Trophoblast cell (in vitro differentiated cells and primary cell): ENCODE measurements at regions not wholly inside any gene's neighbourhood (a gene's known extent, or its start where the extent isn't known, plus 50 kb on each side); places are given as distances from the start of the nearest gene placed in this dataset.
A peak's percentile ranks its signal among the peaks of the same experiment; 100 is the strongest.

Experiments
- DNase-seq, 2 donors: peaks; one replicate each; pipeline ENCODE4 v3.0.0-alpha.2; 2016
- H2AFZ ChIP-seq: 2 replicates; pipeline ENCODE4 v1.6.1; 2013; ENCODE audit warnings: low read length, moderate library complexity, mild to moderate bottlenecking; ENCODE audit not compliant: insufficient read depth, poor library complexity
- H2AK5ac ChIP-seq: 2 replicates; pipeline ENCODE4 v1.6.1; 2013; ENCODE audit warnings: mild to moderate bottlenecking, low read length
- H2BK120ac ChIP-seq: 2 replicates; pipeline ENCODE4 v1.6.1; 2013; ENCODE audit warnings: low read length, mild to moderate bottlenecking, moderate library complexity; ENCODE audit not compliant: insufficient read depth, poor library complexity
- H2BK12ac ChIP-seq: 2 replicates; pipeline ENCODE4 v1.6.1; 2013; ENCODE audit warnings: mild to moderate bottlenecking, low read length, moderate library complexity
- H2BK5ac ChIP-seq: 2 replicates; pipeline ENCODE4 v1.6.1; 2013; ENCODE audit warnings: low read length, low read depth, moderate library complexity, mild to moderate bottlenecking; ENCODE audit not compliant: poor library complexity
- H3K14ac ChIP-seq: 2 replicates; pipeline ENCODE4 v1.6.1; 2013; ENCODE audit warnings: mild to moderate bottlenecking, low read length
- H3K18ac ChIP-seq: 2 replicates; pipeline ENCODE4 v1.6.1; 2013; ENCODE audit warnings: mild to moderate bottlenecking, low read length
- H3K23ac ChIP-seq: 2 replicates; pipeline ENCODE4 v1.6.1; 2013; ENCODE audit warnings: low read length
- H3K27ac ChIP-seq: 2 replicates; pipeline ENCODE4 v1.5.1; 2013; ENCODE audit warnings: low read depth, mild to moderate bottlenecking, inconsistent platforms, low read length, moderate library complexity
- H3K27me3 ChIP-seq: 2 replicates; pipeline ENCODE4 v1.6.1; 2013; ENCODE audit warnings: inconsistent platforms, mild to moderate bottlenecking, low read length, moderate library complexity; ENCODE audit not compliant: insufficient read depth
- H3K36me3 ChIP-seq, 2 experiments: 1 replicate in 1 of 2; 2 replicates in 1 of 2; pipeline ENCODE4 v1.6.1; 2013; ENCODE audit warnings: low read length in 2 of 2, mild to moderate bottlenecking in 2 of 2, moderate library complexity in 1 of 2; ENCODE audit not compliant: insufficient read depth in 2 of 2, control insufficient read depth in 1 of 2
- H3K4ac ChIP-seq: 2 replicates; pipeline ENCODE4 v1.6.1; 2013; ENCODE audit warnings: low read depth, mild to moderate bottlenecking, low read length, moderate library complexity
- H3K4me1 ChIP-seq, 2 experiments: 1 replicate in 1 of 2; 2 replicates in 1 of 2; pipeline ENCODE4 v1.6.1; 2013; ENCODE audit warnings: low read length in 2 of 2, mild to moderate bottlenecking in 2 of 2, moderate library complexity in 1 of 2; ENCODE audit not compliant: insufficient read depth in 2 of 2, control insufficient read depth in 1 of 2
- H3K4me2 ChIP-seq: 2 replicates; pipeline ENCODE4 v1.6.1; 2013; ENCODE audit warnings: inconsistent platforms, mild to moderate bottlenecking, low read length, moderate library complexity
- H3K4me3 ChIP-seq: 2 replicates; pipeline ENCODE4 v1.5.1; 2013; ENCODE audit warnings: mild to moderate bottlenecking, low read depth, low read length, inconsistent platforms
- H3K79me1 ChIP-seq: one replicate; pipeline ENCODE4 v1.6.1; 2013; ENCODE audit warnings: low read length
- H3K79me2 ChIP-seq: 2 replicates; pipeline ENCODE4 v1.6.1; 2013; ENCODE audit warnings: low read length, mild to moderate bottlenecking; ENCODE audit not compliant: control insufficient read depth, insufficient read depth, poor library complexity
- H3K9ac ChIP-seq: 2 replicates; pipeline ENCODE4 v1.6.1; 2013; ENCODE audit warnings: mild to moderate bottlenecking, low read length
- H3K9me3 ChIP-seq: 2 replicates; pipeline ENCODE4 v1.6.1; 2013; ENCODE audit warnings: low read depth, mild to moderate bottlenecking, control low read depth, inconsistent platforms, low read length; ENCODE audit not compliant: insufficient read depth
- H4K12ac ChIP-seq: 2 replicates; pipeline ENCODE4 v1.6.1; 2013; ENCODE audit warnings: low read depth, mild to moderate bottlenecking, low read length, moderate library complexity
- H4K8ac ChIP-seq: 2 replicates; pipeline ENCODE4 v1.6.1; 2013; ENCODE audit warnings: low read depth, mild to moderate bottlenecking, low read length, moderate library complexity
- H4K91ac ChIP-seq: one replicate; pipeline ENCODE4 v1.6.1; 2013; ENCODE audit warnings: low read depth, mild to moderate bottlenecking, low read length, moderate library complexity
- WGBS: extraction: QIAGEN DNeasy Blood & Tissue Kit; methylation state at CpG from one replicate; pipeline ENCODE4 v1.1.7; 2013; ENCODE audit warnings: missing lambda C conversion rate; ENCODE audit not compliant: insufficient read length, insufficient coverage; ENCODE audit errors: extremely low coverage; 5-methylcytosine and 5-hydroxymethylcytosine counted together

- Histone ChIP-seq H3K27ac (no peak overlapping the region), H4K91ac (no peak overlapping the region), H3K27me3 (no peaks in the 10 kb centered on the region), H3K79me2 (no peaks in the 10 kb centered on the region), H2BK5ac (no peak overlapping the region), H4K12ac (no peak overlapping the region), H2AK5ac (no peak overlapping the region), H3K9ac (no peak overlapping the region), H3K4ac (no peak overlapping the region), H3K18ac (no peak overlapping the region), H3K4me3 (no peak overlapping the region), H3K79me1 (no peaks in the 10 kb centered on the region), H3K4me2 (no peak overlapping the region), H2AFZ (no peak overlapping the region), H3K4me1 (no peaks in the 10 kb centered on the region), H4K8ac (no peak overlapping the region), H2BK12ac (no peak overlapping the region), H3K14ac (no peak overlapping the region), H3K36me3 (no peaks in the 10 kb centered on the region), H3K9me3 (no peaks in the 10 kb centered on the region), H3K23ac (no peak overlapping the region), H2BK120ac (no peak overlapping the region)
- no peak for DNase-seq
- no CpG with 5 or more reads among the region's 1 CpG for WGBS
These were observed 144.4 kb upstream of the GATB start for GRCh38 chr4:151905197-151905596.

GRCh38 chr4:151901631-151902030 lies 140.8 kb upstream of the GATB start:
- Histone ChIP-seq H3K9me3 (peaks cover 2% of the 10 kb centered on the region), H3K27ac (no peak overlapping the region), H2AFZ (no peak overlapping the region), H2BK120ac (no peak overlapping the region), H2BK12ac (no peak overlapping the region), H3K79me1 (no peaks in the 10 kb centered on the region), H4K91ac (no peak overlapping the region), H3K23ac (no peak overlapping the region), H2AK5ac (no peak overlapping the region), H3K27me3 (no peaks in the 10 kb centered on the region), H3K36me3 (no peaks in the 10 kb centered on the region), H3K4me1 (peaks cover 2 to 7% of the 10 kb centered on the region in 2 experiments), H3K9ac (no peak overlapping the region), H3K4me3 (no peak overlapping the region), H3K4ac (no peak overlapping the region), H3K79me2 (no peaks in the 10 kb centered on the region), H3K4me2 (no peak overlapping the region), H3K18ac (no peak overlapping the region), H3K14ac (no peak overlapping the region), H2BK5ac (no peak overlapping the region), H4K12ac (no peak overlapping the region), H4K8ac (no peak overlapping the region)
- no peak for DNase-seq

- no CpG with 5 or more reads among the region's 2 CpGs for WGBS
- Histone ChIP-seq H3K23ac (no peak overlapping the region), H3K4ac (no peak overlapping the region), H3K27ac (no peak overlapping the region), H3K79me1 (no peaks in the 10 kb centered on the region), H2BK12ac (no peak overlapping the region), H4K91ac (no peak overlapping the region), H3K14ac (no peak overlapping the region), H2BK5ac (no peak overlapping the region), H3K18ac (no peak overlapping the region), H3K9me3 (peaks cover 2% of the 10 kb centered on the region), H2BK120ac (no peak overlapping the region), H3K4me3 (peak overlapping the region; percentile 37), H3K79me2 (no peaks in the 10 kb centered on the region), H3K4me2 (no peak overlapping the region), H3K27me3 (no peaks in the 10 kb centered on the region), H3K4me1 (peaks cover 2 to 7% of the 10 kb centered on the region in 2 experiments), H3K9ac (no peak overlapping the region), H4K12ac (no peak overlapping the region), H3K36me3 (no peaks in the 10 kb centered on the region), H2AFZ (no peak overlapping the region), H2AK5ac (no peak overlapping the region), H4K8ac (no peak overlapping the region)
- no peak for DNase-seq
These were observed 136.1 kb upstream of the GATB start for GRCh38 chr4:151896880-151897279.

- Histone ChIP-seq H3K4me1 (peaks cover 2 to 7% of the 10 kb centered on the region in 2 experiments), H2BK5ac (no peak overlapping the region), H3K14ac (no peak overlapping the region), H3K27me3 (no peaks in the 10 kb centered on the region), H3K9ac (no peak overlapping the region), H4K8ac (no peak overlapping the region), H4K91ac (no peak overlapping the region), H2AK5ac (no peak overlapping the region), H2AFZ (no peak overlapping the region), H3K27ac (no peak overlapping the region), H2BK12ac (no peak overlapping the region), H3K9me3 (peaks cover 2% of the 10 kb centered on the region), H3K23ac (no peak overlapping the region), H3K4ac (no peak overlapping the region), H3K18ac (no peak overlapping the region), H3K36me3 (no peaks in the 10 kb centered on the region), H4K12ac (no peak overlapping the region), H3K4me3 (no peak overlapping the region), H3K79me1 (no peaks in the 10 kb centered on the region), H3K79me2 (no peaks in the 10 kb centered on the region), H2BK120ac (no peak overlapping the region), H3K4me2 (no peak overlapping the region)
- no CpG with 5 or more reads among the region's 3 CpGs for WGBS
- DNase-seq, result no peak
These were observed 134.9 kb upstream of the GATB start for GRCh38 chr4:151895671-151896070.
